ENCODE measurements at regions not wholly inside any gene's neighbourhood (a gene's known extent, or its start where the extent isn't known, plus 50 kb on each side); places are given as distances from the start of the nearest gene placed in this dataset.
"Not testable (repeated sequence)": the region's sequence is repeated elsewhere in the genome, so short reads cannot be mapped to it uniquely, and the experiment has no call there.

GRCh38 chr9:15372455-15372854 lies 50.2 kb upstream of the SNAPC3 start:
- no peak for DNase-seq

- no peak for DNase-seq
Measured at GRCh38 chr9:15371448-15371845, 51.2 kb upstream of the SNAPC3 start.

GRCh38 chr9:15370466-15371447 lies 51.9 kb upstream of the SNAPC3 start:
- peak in 20 of 51 donors; percentile 1 to 59 (median 8) for DNase-seq

- DNase-seq, result no peak
Measured at GRCh38 chr9:15369871-15370270, 52.8 kb upstream of the SNAPC3 start.

- no peak for DNase-seq
Measured at GRCh38 chr9:15369238-15369637, 53.4 kb upstream of the SNAPC3 start.

- not testable (repeated sequence) for DNase-seq
Measured at GRCh38 chr9:15364975-15365553, 57.6 kb upstream of the SNAPC3 start.

GRCh38 chr9:15361737-15362136 lies 54.7 kb upstream of the TTC39B start:
- no peak for DNase-seq

- no peak for DNase-seq
Measured at GRCh38 chr9:15357050-15357653, 50.1 kb upstream of the TTC39B start.

All from hypothalamus (tissue), 51 donors.